ENCODE measurements at regions not wholly inside any gene's neighbourhood (a gene's known extent, or its start where the extent isn't known, plus 50 kb on each side); places are given as distances from the start of the nearest gene placed in this dataset.

- Histone ChIP-seq H3K36me3 (ENCODE audit: insufficient read depth, low read length) (no peaks in the 10 kb centered on the region), H3K27ac (ENCODE audit: low read depth, low read length, poor library complexity, severe bottlenecking) (no peak overlapping the region), H2AFZ (ENCODE audit: low read length) (no peak overlapping the region), H3K4me1 (ENCODE audit: insufficient read depth, low read length, poor library complexity, severe bottlenecking) (no peaks in the 10 kb centered on the region), H3K4me2 (ENCODE audit: low read length) (no peak overlapping the region), H3K4me3 (ENCODE audit: low read depth, low read length, poor library complexity, severe bottlenecking) (no peak overlapping the region), H3K79me2 (ENCODE audit: insufficient read depth, low read depth, low read length) (no peaks in the 10 kb centered on the region), H3K9me3 (ENCODE audit: low read length) (no peaks in the 10 kb centered on the region), H3K9me2 (ENCODE audit: insufficient read depth, low read length) (no peaks in the 10 kb centered on the region), H4K20me1 (ENCODE audit: insufficient read depth, low read length) (no peaks in the 10 kb centered on the region)
- ChIA-PET POLR2A (no interaction called here), CTCF (ENCODE audit: unreplicated experiment) (no interaction called here)
- intact Hi-C loops (cut with micrococcal nuclease; ENCODE audit: unreplicated experiment): no loop called here
- TF ChIP-seq CTCF (conservative IDR thresholded peaks at IDR 0.05; ENCODE audit: low read length): no peak
- TF ChIP-seq EZH2phosphoT487 (IDR thresholded peaks at IDR 0.05; ENCODE audit: borderline replicate concordance, low read depth, low read length): no peak
- DNase-seq (ENCODE audit: low spot score): no peak
- no TSS peak for BruUV-seq (replicated peaks)
Observed at GRCh38 chr5:158164296-158165047, 305.5 kb upstream of the CLINT1 start.

- TF ChIP-seq EZH2phosphoT487 (IDR thresholded peaks at IDR 0.05; ENCODE audit: borderline replicate concordance, low read depth, low read length) (no peak), CTCF (conservative IDR thresholded peaks at IDR 0.05; ENCODE audit: low read length) (no peak)
- no peak for DNase-seq (ENCODE audit: low spot score)
- ChIA-PET CTCF (ENCODE audit: unreplicated experiment) (no interaction called here), POLR2A (interaction anchor here (0.6 kb wide), 1 partner anchor 783 kb away, joined by 4 read pairs; no protein-coding TSS in a partner anchor)
- Histone ChIP-seq H3K27ac (ENCODE audit: low read depth, low read length, poor library complexity, severe bottlenecking) (no peak overlapping the region), H3K36me3 (ENCODE audit: insufficient read depth, low read length) (no peaks in the 10 kb centered on the region), H3K79me2 (ENCODE audit: insufficient read depth, low read depth, low read length) (no peaks in the 10 kb centered on the region), H3K4me1 (ENCODE audit: insufficient read depth, low read length, poor library complexity, severe bottlenecking) (no peaks in the 10 kb centered on the region), H2AFZ (ENCODE audit: low read length) (no peak overlapping the region), H3K4me2 (ENCODE audit: low read length) (no peak overlapping the region), H3K4me3 (ENCODE audit: low read depth, low read length, poor library complexity, severe bottlenecking) (no peak overlapping the region), H3K9me2 (ENCODE audit: insufficient read depth, low read length) (no peaks in the 10 kb centered on the region), H3K9me3 (ENCODE audit: low read length) (no peaks in the 10 kb centered on the region), H4K20me1 (ENCODE audit: insufficient read depth, low read length) (no peaks in the 10 kb centered on the region)
- intact Hi-C loops (cut with micrococcal nuclease; ENCODE audit: unreplicated experiment): no loop called here
- BruUV-seq (replicated peaks): no TSS peak
Observed at GRCh38 chr5:158163451-158164295, 304.7 kb upstream of the CLINT1 start.
